ENCODE measurements at regions not wholly inside any gene's neighbourhood (a gene's known extent, or its start where the extent isn't known, plus 50 kb on each side); places are given as distances from the start of the nearest gene placed in this dataset.
A peak's percentile ranks its signal among the peaks of the same experiment; 100 is the strongest.

DNA sequence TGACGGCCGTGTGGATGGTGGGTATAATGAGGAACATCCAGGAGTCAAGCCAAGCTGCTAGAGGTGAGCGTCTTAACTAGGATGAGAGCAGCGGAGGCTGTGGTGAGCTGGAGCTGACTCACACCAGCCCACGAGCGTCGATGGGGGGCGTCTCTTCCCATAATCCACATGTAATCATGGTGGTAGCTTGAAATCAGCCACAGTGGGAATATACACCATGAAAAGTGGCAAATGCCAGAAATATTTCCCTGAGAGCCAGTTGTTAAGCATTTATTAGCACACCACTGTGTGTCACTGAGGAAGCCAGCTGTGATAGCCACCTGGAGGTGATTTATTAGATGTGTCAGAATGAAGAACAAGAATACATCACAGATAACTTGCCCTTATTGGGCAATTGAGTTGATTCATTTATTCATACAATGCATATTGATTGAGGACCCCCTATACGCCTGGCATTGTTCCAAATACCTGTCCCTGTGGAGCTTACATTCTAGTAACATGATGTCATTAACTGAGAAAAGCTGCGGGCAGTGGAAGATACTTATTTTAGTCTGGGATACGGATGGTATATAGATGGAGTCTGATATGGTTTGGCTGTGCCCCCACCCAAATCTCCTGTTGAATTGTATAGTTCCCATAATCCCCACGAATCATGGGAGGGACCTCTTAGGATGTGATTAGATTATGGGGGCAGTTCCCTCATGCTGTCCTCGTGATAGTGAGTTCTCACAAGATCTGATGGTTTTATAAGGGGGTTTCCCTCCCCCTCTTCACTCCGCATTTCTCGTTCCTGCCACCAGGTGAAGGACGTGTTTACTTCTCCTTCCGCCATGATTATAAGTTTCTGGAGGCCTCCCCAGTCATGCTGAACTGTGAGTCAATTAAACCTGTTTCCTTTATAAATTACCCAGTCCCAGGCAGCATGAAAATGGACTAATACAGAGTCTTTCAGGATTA is 473.4 kb downstream of the METTL15 start:
- Histone ChIP-seq H4K20me1 (ENCODE audit: insufficient read depth) (no peaks in the 10 kb centered on the region), H3K4me2 (ENCODE audit: low read length) (0 out of 2 replicates have a peak overlapping the region, but pooled peaks have one; percentile 6), H3K4me1 (ENCODE audit: control insufficient read depth in 1 of 2, insufficient read depth in 2 of 2, low read length in 2 of 2) (peaks cover 0 to 4% of the 10 kb centered on the region in 2 experiments; a peak in 1 of 4 replicates), H3K9me2 (ENCODE audit: insufficient read depth) (no peaks in the 10 kb centered on the region), H3K79me2 (ENCODE audit: insufficient read depth, low read length) (no peaks in the 10 kb centered on the region), H3K27me3 (ENCODE audit: insufficient read depth, low read length) (no peaks in the 10 kb centered on the region), H3K4me3 (replicated peaks in 1 of 2; ENCODE audit: low read depth in 1 of 2, low read length in 2 of 2) (no peak overlapping the region), H3K9ac (ENCODE audit: low read length) (no peak overlapping the region), H3K9me3 (ENCODE audit: control insufficient read depth in 1 of 2, insufficient read depth in 1 of 2, low read depth in 1 of 2, low read length in 2 of 2) (no peaks in the 10 kb centered on the region), H3K27ac (ENCODE audit: low read depth, low read length) (no peak overlapping the region), H3K36me3 (ENCODE audit: control insufficient read depth in 1 of 2, insufficient read depth in 2 of 2, low read length in 2 of 2) (no peaks in the 10 kb centered on the region), H2AFZ (ENCODE audit: low read depth, low read length, poor library complexity, severe bottlenecking) (no peak overlapping the region)
- no TSS peak for BruUV-seq (replicated peaks)
- TF ChIP-seq, protein P1, sequence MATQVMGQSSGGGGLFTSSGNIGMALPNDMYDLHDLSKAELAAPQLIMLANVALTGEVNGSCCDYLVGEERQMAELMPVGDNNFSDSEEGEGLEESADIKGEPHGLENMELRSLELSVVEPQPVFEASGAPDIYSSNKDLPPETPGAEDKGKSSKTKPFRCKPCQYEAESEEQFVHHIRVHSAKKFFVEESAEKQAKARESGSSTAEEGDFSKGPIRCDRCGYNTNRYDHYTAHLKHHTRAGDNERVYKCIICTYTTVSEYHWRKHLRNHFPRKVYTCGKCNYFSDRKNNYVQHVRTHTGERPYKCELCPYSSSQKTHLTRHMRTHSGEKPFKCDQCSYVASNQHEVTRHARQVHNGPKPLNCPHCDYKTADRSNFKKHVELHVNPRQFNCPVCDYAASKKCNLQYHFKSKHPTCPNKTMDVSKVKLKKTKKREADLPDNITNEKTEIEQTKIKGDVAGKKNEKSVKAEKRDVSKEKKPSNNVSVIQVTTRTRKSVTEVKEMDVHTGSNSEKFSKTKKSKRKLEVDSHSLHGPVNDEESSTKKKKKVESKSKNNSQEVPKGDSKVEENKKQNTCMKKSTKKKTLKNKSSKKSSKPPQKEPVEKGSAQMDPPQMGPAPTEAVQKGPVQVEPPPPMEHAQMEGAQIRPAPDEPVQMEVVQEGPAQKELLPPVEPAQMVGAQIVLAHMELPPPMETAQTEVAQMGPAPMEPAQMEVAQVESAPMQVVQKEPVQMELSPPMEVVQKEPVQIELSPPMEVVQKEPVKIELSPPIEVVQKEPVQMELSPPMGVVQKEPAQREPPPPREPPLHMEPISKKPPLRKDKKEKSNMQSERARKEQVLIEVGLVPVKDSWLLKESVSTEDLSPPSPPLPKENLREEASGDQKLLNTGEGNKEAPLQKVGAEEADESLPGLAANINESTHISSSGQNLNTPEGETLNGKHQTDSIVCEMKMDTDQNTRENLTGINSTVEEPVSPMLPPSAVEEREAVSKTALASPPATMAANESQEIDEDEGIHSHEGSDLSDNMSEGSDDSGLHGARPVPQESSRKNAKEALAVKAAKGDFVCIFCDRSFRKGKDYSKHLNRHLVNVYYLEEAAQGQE (IDR thresholded peaks at IDR 0.05; ENCODE audit: low read depth), result no peak
- TF ChIP-seq CTCF (IDR thresholded peaks at IDR 0.05 in 2 of 3, conservative IDR thresholded peaks at IDR 0.05 in 1 of 3; ENCODE audit: borderline replicate concordance in 1 of 3, insufficient read depth in 1 of 3, low read depth in 2 of 3, low read length in 2 of 3), result peak in 2 of 3 experiments; percentile 31 to 42; a peak in 3 of 6 replicates
- no peak for ATAC-seq
- DNase-seq (ENCODE audit: low read depth, low spot score), result no peak
- RAD21 ChIA-PET (ENCODE audit: low non-redundant PET in 1 of 2, low total read pairs in 2 of 2, uncharacterized antibody in 2 of 2, unreplicated experiment in 2 of 2), result no interaction called here
- POLR2A ChIA-PET, result interaction anchor here (0.9 kb wide), 1 partner anchor 12 kb away, joined by 3 read pairs; no protein-coding TSS in a partner anchor
- CTCF ChIA-PET, result no interaction called here
- intact Hi-C loops (cut with micrococcal nuclease), result no loop called here
